Smooth muscle cell (in vitro differentiated cells): ENCODE measurements at regions not wholly inside any gene's neighbourhood (a gene's known extent, or its start where the extent isn't known, plus 50 kb on each side); places are given as distances from the start of the nearest gene placed in this dataset.
"Not testable (repeated sequence)": the region's sequence is repeated elsewhere in the genome, so short reads cannot be mapped to it uniquely, and the experiment has no call there.

ENCODE experiments used
- DNase-seq: peaks from one replicate; lab custom pipeline; 2025; ENCODE audit not compliant: unreplicated experiment; lab: John Stamatoyannopoulos, UW
- H2AFZ ChIP-seq: fragments of 200-600 bp; sonication (generic); 2 replicates; pipeline ENCODE4 v1.6.0; 2016; ENCODE audit warnings: antibody characterized with exemption, low read depth, mild to moderate bottlenecking
- H3F3A ChIP-seq: fragments of 200-600 bp; sonication (generic); 2 replicates; pipeline ENCODE4 v1.6.0; 2017; ENCODE audit warnings: antibody characterized with exemption, low read depth
- H3K27ac ChIP-seq: fragments of 200-600 bp; sonication (generic); 2 replicates; pipeline ENCODE4 v1.5.1; 2016; ENCODE audit warnings: low read depth, mild to moderate bottlenecking
- H3K27me3 ChIP-seq: fragments of 200-600 bp; sonication (generic); 2 replicates; pipeline ENCODE4 v1.6.1; 2016; ENCODE audit warnings: low read depth, mild to moderate bottlenecking
- H3K36me3 ChIP-seq: fragments of 200-600 bp; sonication (generic); 2 replicates; pipeline ENCODE4 v1.5.1; 2016; ENCODE audit warnings: low read depth
- H3K4me1 ChIP-seq: fragments of 200-600 bp; sonication (generic); 2 replicates; pipeline ENCODE4 v1.5.1; 2016; ENCODE audit warnings: low read depth
- H3K4me2 ChIP-seq: fragments of 200-600 bp; sonication (generic); 2 replicates; pipeline ENCODE4 v1.6.0; 2016; ENCODE audit warnings: mild to moderate bottlenecking
- H3K4me3 ChIP-seq: fragments of 200-600 bp; sonication (generic); 2 replicates; pipeline ENCODE4 v1.5.1; 2016; ENCODE audit warnings: mild to moderate bottlenecking
- H3K79me2 ChIP-seq: fragments of 200-600 bp; sonication (generic); 2 replicates; pipeline ENCODE4 v1.6.0; 2016; ENCODE audit warnings: low read depth, mild to moderate bottlenecking
- H3K9ac ChIP-seq: fragments of 200-600 bp; sonication (generic); 2 replicates; pipeline ENCODE4 v1.6.0; 2016; ENCODE audit warnings: low read depth
- H3K9me3 ChIP-seq: fragments of 200-600 bp; sonication (generic); replicated peaks from 2 replicates; pipeline ENCODE4 v1.5.1; 2016; ENCODE audit warnings: low read depth
- H4K20me1 ChIP-seq: fragments of 200-600 bp; sonication (generic); 2 replicates; pipeline ENCODE4 v1.6.0; 2016; ENCODE audit warnings: low read depth
- WGBS: methylation state at CpG from one replicate; pipeline ENCODE4 v1.1.7; 2016; ENCODE audit warnings: low lambda C conversion rate; 5-methylcytosine and 5-hydroxymethylcytosine counted together
- TF ChIP-seq, protein P1 (sequence below): fragments of 200-600 bp; sonication (generic); IDR thresholded peaks from 2 replicates; pipeline ENCODE4 v1.5.1; 2017; ENCODE audit warnings: borderline replicate concordance, mild to moderate bottlenecking, antibody characterized with exemption; ENCODE audit not compliant: insufficient read depth, poor library complexity, severe bottlenecking

DNA sequence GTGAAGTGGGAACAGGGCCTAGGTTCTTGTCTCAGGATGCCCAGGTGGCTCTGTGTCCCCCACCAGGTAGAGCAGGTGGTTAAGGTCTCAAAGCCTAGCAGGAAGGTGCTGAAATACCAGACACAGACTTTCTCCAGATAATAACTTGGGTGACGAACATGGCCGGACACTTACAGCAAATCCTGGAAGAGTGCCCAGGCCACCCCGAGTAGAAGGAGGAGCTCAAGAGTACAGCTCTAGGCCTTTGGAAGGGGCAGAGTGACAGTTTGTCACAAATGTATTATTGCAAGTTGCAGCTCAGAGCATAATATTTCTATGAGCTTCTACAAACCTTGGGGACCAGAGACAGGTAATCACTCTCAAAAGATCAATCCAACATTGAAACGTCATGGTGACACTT is 251.6 kb upstream of the SOX4 start:
- Histone ChIP-seq H3K4me2 (no peak overlapping the region), H3K27me3 (no peaks in the 10 kb centered on the region), H3K4me1 (no peaks in the 10 kb centered on the region), H4K20me1 (no peaks in the 10 kb centered on the region), H3K9ac (no peak overlapping the region), H3K27ac (no peak overlapping the region), H3F3A (no peaks in the 10 kb centered on the region), H3K79me2 (no peaks in the 10 kb centered on the region), H3K4me3 (no peak overlapping the region), H3K36me3 (no peaks in the 10 kb centered on the region), H2AFZ (no peak overlapping the region), H3K9me3 (no peaks in the 10 kb centered on the region)
- 91% methylated on average over 4 of the region's 4 CpGs for WGBS
- DNase-seq: no peak
- TF ChIP-seq, protein P1, sequence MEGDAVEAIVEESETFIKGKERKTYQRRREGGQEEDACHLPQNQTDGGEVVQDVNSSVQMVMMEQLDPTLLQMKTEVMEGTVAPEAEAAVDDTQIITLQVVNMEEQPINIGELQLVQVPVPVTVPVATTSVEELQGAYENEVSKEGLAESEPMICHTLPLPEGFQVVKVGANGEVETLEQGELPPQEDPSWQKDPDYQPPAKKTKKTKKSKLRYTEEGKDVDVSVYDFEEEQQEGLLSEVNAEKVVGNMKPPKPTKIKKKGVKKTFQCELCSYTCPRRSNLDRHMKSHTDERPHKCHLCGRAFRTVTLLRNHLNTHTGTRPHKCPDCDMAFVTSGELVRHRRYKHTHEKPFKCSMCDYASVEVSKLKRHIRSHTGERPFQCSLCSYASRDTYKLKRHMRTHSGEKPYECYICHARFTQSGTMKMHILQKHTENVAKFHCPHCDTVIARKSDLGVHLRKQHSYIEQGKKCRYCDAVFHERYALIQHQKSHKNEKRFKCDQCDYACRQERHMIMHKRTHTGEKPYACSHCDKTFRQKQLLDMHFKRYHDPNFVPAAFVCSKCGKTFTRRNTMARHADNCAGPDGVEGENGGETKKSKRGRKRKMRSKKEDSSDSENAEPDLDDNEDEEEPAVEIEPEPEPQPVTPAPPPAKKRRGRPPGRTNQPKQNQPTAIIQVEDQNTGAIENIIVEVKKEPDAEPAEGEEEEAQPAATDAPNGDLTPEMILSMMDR: no peak

DNA sequence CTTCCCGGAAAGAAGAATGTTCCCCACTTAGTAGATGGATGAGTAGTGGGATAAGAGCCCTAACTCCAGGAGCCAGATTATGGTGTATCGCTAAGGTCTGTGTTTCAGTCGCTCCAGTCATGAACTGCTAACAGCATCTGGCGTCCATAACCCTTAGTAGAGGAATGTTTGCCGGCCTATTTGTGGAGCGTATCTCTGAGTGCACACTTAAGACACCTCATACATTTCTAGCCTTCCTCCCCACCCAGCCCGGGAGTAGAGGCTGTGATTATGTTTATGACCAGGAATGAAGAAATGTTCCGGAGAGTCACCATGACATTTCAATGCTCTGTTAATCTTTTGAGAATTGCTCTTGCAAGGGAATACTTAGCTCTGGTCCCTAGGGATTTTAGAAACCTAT is 251.1 kb upstream of the SOX4 start:
- Histone ChIP-seq H3K9ac (no peak overlapping the region), H3K4me2 (peak overlapping the region; percentile 19), H3K36me3 (no peaks in the 10 kb centered on the region), H4K20me1 (no peaks in the 10 kb centered on the region), H3K9me3 (no peaks in the 10 kb centered on the region), H3K4me3 (no peak overlapping the region), H3F3A (no peaks in the 10 kb centered on the region), H3K4me1 (no peaks in the 10 kb centered on the region), H3K27me3 (no peaks in the 10 kb centered on the region), H3K79me2 (no peaks in the 10 kb centered on the region), H2AFZ (no peak overlapping the region), H3K27ac (no peak overlapping the region)
- DNase-seq: no peak
- TF ChIP-seq, protein P1: no peak
- WGBS: 48% methylated on average over 8 of the region's 8 CpGs

DNA sequence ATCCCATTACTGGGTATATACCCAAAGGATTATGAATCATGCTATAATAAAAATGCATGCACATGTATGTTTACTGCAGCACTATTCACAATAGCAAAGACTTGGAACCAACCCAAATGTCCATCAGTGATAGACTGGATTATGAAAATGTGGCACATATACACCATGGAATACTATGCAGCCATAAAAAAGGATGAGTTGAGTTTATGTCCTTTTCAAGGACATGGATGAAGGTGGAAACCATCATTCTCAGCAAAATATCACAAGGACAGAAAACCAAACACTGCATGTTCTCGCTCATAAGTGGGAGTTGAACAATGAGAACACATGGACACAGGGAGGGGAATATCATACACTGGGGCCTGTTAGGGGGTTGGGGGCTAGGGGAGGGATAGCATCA is 247.8 kb upstream of the SOX4 start:
- H3K9me3 ChIP-seq, H3K9ac ChIP-seq, H2AFZ ChIP-seq, H4K20me1 ChIP-seq, H3K4me2 ChIP-seq, DNase-seq, H3K36me3 ChIP-seq, H3K27me3 ChIP-seq, H3K27ac ChIP-seq, H3K4me1 ChIP-seq, H3K79me2 ChIP-seq, H3K4me3 ChIP-seq, H3F3A ChIP-seq: not testable (repeated sequence)
- WGBS: 100% methylated on average over 1 of the region's 1 CpG

DNA sequence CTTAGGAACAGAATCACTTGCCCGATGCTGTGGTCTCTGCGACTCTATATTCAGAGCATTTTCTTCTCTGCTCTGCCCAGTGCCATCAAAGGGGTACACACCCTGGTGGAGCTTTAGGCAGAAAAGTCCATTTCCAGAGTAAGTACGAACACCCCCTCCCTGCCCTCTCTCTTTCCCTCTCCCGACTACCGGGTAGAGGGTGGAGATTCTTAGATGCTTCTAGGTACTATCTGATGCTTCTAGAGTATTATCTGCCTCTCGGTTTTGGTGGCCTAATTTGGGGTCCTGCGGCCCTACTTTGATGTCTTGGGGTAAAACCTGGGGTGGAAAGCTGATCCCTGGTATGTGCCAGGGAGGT is 245.4 kb upstream of the SOX4 start:
- H3K27me3 ChIP-seq: peaks cover 4% of the 10 kb centered on the region
- peak overlapping the region; percentile 34 for H2AFZ ChIP-seq
- H3K79me2 ChIP-seq: no peaks in the 10 kb centered on the region
- TF ChIP-seq, protein P1: no peak
- no peaks in the 10 kb centered on the region for H4K20me1 ChIP-seq
- WGBS: 75% methylated on average over 7 of the region's 7 CpGs
- no peaks in the 10 kb centered on the region for H3K9me3 ChIP-seq
- no peaks in the 10 kb centered on the region for H3F3A ChIP-seq
- no peak overlapping the region for H3K4me3 ChIP-seq
- no peak overlapping the region for H3K27ac ChIP-seq
- peak overlapping the region; percentile 24 for H3K4me2 ChIP-seq
- H3K9ac ChIP-seq: no peak overlapping the region
- H3K4me1 ChIP-seq: peaks cover 9% of the 10 kb centered on the region
- DNase-seq: no peak
- no peaks in the 10 kb centered on the region for H3K36me3 ChIP-seq
